ENCODE measurements at regions not wholly inside any gene's neighbourhood (a gene's known extent, or its start where the extent isn't known, plus 50 kb on each side); places are given as distances from the start of the nearest gene placed in this dataset.

DNA sequence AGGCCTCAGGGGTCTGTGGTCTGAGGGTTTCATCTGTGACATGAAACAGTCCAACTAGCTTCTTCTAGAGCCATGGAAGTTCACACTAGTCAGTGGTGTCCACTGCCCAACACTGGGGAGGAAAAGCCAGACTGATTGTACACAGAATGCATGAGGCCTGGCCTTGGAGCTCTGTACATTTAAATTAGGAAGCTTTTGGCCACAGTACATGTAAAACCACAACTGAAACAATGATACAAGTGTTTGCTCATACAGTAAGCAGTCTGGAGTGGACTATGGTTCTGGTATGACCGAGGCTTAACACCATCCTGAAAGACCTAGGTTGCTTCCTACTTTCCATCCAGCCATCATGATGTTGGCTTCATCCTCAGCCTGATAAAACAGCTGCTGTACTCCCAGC is 73.8 kb upstream of the SESN3 start:
- Histone ChIP-seq H3K4me1 (ENCODE audit: control insufficient read depth in 3 of 3, insufficient read depth in 3 of 3, low read length in 3 of 3) (no peaks in the 10 kb centered on the region), H3K9ac (ENCODE audit: low read depth in 1 of 3, low read length in 3 of 3) (no peak overlapping the region), H3K27ac (ENCODE audit: low read depth, low read length) (no peak overlapping the region), H3K4me3 (ENCODE audit: low read length in 3 of 3) (no peak overlapping the region), H3K36me3 (ENCODE audit: control insufficient read depth in 3 of 3, insufficient read depth in 3 of 3, low read length in 3 of 3) (no peaks in the 10 kb centered on the region), H3K9me3 (ENCODE audit: control insufficient read depth in 3 of 3, low read length in 3 of 3) (no peaks in the 10 kb centered on the region), H3K27me3 (ENCODE audit: control insufficient read depth in 3 of 3, insufficient read depth in 3 of 3, low read length in 3 of 3) (no peaks in the 10 kb centered on the region)

DNA sequence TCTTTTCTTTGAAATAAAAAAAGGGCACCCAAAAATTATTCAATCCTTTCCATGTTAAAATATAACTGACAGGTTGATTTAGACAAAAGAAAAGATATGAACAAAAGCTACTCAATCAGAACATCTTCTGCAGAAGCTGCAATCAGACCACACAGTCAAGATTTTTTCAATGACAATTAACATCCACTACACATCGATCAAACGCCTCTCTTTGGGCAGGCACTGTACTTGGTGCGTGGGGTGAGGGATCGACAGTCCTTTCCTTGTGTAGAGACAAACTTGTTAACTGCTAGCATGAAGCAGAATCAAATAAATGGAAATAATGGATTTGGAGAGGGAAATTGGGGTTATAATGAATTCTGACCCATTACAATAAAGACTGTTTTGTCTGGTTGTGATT is 71.2 kb upstream of the SESN3 start:
- Histone ChIP-seq H3K27me3 (ENCODE audit: control insufficient read depth in 3 of 3, insufficient read depth in 3 of 3, low read length in 3 of 3) (no peaks in the 10 kb centered on the region), H3K4me3 (ENCODE audit: low read length in 3 of 3) (no peak overlapping the region), H3K9me3 (ENCODE audit: control insufficient read depth in 3 of 3, low read length in 3 of 3) (no peaks in the 10 kb centered on the region)

DNA sequence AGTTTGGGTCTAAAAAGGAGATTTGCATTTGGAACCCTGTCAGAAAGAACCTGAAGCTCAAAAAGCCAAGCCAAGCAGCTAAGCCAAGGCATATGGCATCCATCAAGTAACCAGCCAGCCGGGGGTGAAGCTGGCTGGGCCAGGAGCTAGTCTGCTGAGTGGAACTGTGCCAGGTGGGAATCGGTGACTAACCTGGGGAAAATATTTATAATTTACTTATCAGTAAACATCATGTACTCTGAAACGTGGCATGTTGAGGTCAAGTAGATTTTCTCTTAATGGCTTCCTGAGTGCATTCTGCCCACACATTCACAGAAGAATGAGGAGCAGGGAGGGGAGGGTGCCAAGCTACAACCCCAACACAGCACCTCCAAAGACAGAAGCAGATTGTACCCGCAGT is 70.5 kb upstream of the SESN3 start:
- Histone ChIP-seq H3K9me3 (ENCODE audit: control insufficient read depth in 3 of 3, low read length in 3 of 3) (no peaks in the 10 kb centered on the region), H3K4me3 (ENCODE audit: low read length in 3 of 3) (no peak overlapping the region), H3K4me1 (ENCODE audit: control insufficient read depth in 3 of 3, insufficient read depth in 3 of 3, low read length in 3 of 3) (no peaks in the 10 kb centered on the region), H3K27ac (ENCODE audit: low read depth, low read length) (no peak overlapping the region), H3K27me3 (ENCODE audit: control insufficient read depth in 3 of 3, insufficient read depth in 3 of 3, low read length in 3 of 3) (no peaks in the 10 kb centered on the region), H3K9ac (ENCODE audit: low read depth in 1 of 3, low read length in 3 of 3) (no peak overlapping the region), H3K36me3 (ENCODE audit: control insufficient read depth in 3 of 3, insufficient read depth in 3 of 3, low read length in 3 of 3) (no peaks in the 10 kb centered on the region)

More for the DNA sequence above, 71.2 kb upstream of the SESN3 start:
- Histone ChIP-seq H3K9ac (ENCODE audit: low read depth in 1 of 3, low read length in 3 of 3) (no peak overlapping the region), H3K27ac (ENCODE audit: low read depth, low read length) (no peak overlapping the region), H3K36me3 (ENCODE audit: control insufficient read depth in 3 of 3, insufficient read depth in 3 of 3, low read length in 3 of 3) (no peaks in the 10 kb centered on the region), H3K4me1 (ENCODE audit: control insufficient read depth in 3 of 3, insufficient read depth in 3 of 3, low read length in 3 of 3) (no peaks in the 10 kb centered on the region)

DNA sequence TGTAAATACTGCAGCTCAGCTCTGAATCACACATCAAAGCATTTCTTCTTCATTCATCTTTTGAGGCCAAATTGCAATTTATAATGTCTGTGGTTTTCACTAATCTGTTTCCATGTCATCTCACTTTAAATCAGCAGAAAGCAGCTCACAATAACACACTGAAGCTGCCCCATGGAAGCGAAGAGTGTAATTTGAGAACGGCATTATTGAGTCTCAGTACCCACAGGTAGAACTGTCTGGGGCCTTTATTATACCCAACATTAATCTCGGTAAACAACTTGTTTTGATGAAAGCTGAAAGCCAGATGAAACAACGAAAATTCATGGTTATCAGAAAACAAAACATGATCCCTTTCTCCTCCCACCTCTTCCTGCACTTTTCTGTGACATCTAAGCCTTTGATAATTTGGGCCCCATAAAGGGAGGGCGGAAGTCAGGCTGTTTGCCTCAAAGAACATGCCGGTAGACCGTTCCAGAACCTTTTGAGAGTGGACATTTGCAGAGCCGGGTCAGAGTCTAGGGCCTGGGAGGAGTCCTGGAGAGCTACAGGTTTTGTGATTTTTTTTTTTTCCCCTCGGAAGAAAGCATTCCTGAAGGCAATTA is 68.2 kb upstream of the SESN3 start:
- Histone ChIP-seq H3K4me1 (ENCODE audit: control insufficient read depth in 3 of 3, insufficient read depth in 3 of 3, low read length in 3 of 3) (no peaks in the 10 kb centered on the region), H3K9me3 (ENCODE audit: control insufficient read depth in 3 of 3, low read length in 3 of 3) (no peaks in the 10 kb centered on the region), H3K4me3 (ENCODE audit: low read length in 3 of 3) (no peak overlapping the region), H3K9ac (ENCODE audit: low read depth in 1 of 3, low read length in 3 of 3) (no peak overlapping the region), H3K27ac (ENCODE audit: low read depth, low read length) (no peak overlapping the region), H3K27me3 (ENCODE audit: control insufficient read depth in 3 of 3, insufficient read depth in 3 of 3, low read length in 3 of 3) (no peaks in the 10 kb centered on the region), H3K36me3 (ENCODE audit: control insufficient read depth in 3 of 3, insufficient read depth in 3 of 3, low read length in 3 of 3) (no peaks in the 10 kb centered on the region)

DNA sequence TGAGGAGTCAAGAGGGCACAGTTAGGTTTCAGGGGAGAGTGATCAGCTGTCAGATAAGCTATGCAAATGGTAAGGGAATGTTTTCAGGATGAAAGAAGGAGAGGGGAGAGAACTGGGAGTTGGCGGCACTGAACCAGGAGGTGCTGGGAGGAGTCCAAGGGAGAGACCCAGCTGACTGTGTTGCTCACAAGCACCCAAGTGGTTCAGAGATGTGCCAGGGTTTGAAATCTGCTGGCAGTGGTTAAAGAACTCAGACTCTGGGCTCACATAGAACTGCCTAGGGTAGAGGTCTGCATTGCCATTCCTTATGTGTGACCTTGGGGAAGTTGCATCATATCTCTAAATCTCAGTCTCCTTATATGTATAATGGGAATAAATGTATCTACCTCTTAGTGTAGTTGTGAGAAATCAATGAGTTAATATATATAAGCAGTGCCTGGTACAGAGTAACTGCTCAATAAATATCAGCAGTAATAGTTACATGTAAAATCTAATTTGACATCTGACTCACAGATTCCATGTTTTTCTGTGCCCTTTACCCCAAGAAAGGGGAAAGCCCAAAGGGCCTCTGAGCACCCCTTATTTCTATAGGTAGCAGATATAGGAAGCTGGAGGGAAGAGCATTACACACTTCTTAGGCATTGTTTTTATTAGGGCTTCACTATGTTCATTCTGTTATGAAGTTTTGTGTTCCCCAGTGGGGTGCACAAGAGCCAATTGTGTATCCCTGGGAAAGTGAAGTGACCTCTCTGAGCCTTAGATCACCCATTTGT is 66.9 kb upstream of the SESN3 start:
- no peaks in the 10 kb centered on the region for H3K4me1 ChIP-seq (ENCODE audit: control insufficient read depth in 3 of 3, insufficient read depth in 3 of 3, low read length in 3 of 3)
- no peak overlapping the region for H3K4me3 ChIP-seq (ENCODE audit: low read length in 3 of 3)
- no peaks in the 10 kb centered on the region for H3K9me3 ChIP-seq (ENCODE audit: control insufficient read depth in 3 of 3, low read length in 3 of 3)
- H3K27me3 ChIP-seq (ENCODE audit: control insufficient read depth in 3 of 3, insufficient read depth in 3 of 3, low read length in 3 of 3) = no peaks in the 10 kb centered on the region
- H3K9ac ChIP-seq (ENCODE audit: low read depth in 1 of 3, low read length in 3 of 3) = no peak overlapping the region
- H3K27ac ChIP-seq (ENCODE audit: low read depth, low read length) = no peak overlapping the region
- no peaks in the 10 kb centered on the region for H3K36me3 ChIP-seq (ENCODE audit: control insufficient read depth in 3 of 3, insufficient read depth in 3 of 3, low read length in 3 of 3)

GRCh38 chr11:95296621-95297025 is 65.6 kb upstream of the SESN3 start:
- no peak overlapping the region for H3K9ac ChIP-seq (ENCODE audit: low read depth in 1 of 3, low read length in 3 of 3)
- H3K27ac ChIP-seq (ENCODE audit: low read depth, low read length) = no peak overlapping the region
- H3K36me3 ChIP-seq (ENCODE audit: control insufficient read depth in 3 of 3, insufficient read depth in 3 of 3, low read length in 3 of 3) = no peaks in the 10 kb centered on the region
- no peaks in the 10 kb centered on the region for H3K27me3 ChIP-seq (ENCODE audit: control insufficient read depth in 3 of 3, insufficient read depth in 3 of 3, low read length in 3 of 3)
- no peaks in the 10 kb centered on the region for H3K4me1 ChIP-seq (ENCODE audit: control insufficient read depth in 3 of 3, insufficient read depth in 3 of 3, low read length in 3 of 3)
- no peak overlapping the region for H3K4me3 ChIP-seq (ENCODE audit: low read length in 3 of 3)
- no peaks in the 10 kb centered on the region for H3K9me3 ChIP-seq (ENCODE audit: control insufficient read depth in 3 of 3, low read length in 3 of 3)

DNA sequence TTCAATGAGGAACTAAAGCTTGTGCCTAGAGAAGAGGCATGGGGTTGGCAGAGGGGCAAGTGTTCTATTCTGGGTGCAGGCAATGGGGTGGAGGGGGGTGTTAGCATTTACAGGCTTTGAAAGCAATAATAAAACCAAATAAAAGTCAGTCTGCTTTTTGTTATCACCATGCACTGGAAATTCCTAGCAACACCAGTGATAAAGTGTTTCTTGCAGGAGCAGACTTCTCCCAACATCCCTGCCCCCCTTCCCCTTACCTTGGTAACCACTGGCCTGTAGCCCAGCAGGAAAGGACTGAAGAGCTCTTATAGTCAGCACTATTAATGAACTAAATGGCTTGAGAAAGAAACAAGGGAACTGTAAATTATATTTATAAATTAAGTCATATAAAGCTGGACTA is 65.2 kb upstream of the SESN3 start:
- no peaks in the 10 kb centered on the region for H3K4me1 ChIP-seq (ENCODE audit: control insufficient read depth in 3 of 3, insufficient read depth in 3 of 3, low read length in 3 of 3)
- no peaks in the 10 kb centered on the region for H3K27me3 ChIP-seq (ENCODE audit: control insufficient read depth in 3 of 3, insufficient read depth in 3 of 3, low read length in 3 of 3)
- no peaks in the 10 kb centered on the region for H3K9me3 ChIP-seq (ENCODE audit: control insufficient read depth in 3 of 3, low read length in 3 of 3)
- no peak overlapping the region for H3K27ac ChIP-seq (ENCODE audit: low read depth, low read length)
- no peak overlapping the region for H3K4me3 ChIP-seq (ENCODE audit: low read length in 3 of 3)
- H3K9ac ChIP-seq (ENCODE audit: low read depth in 1 of 3, low read length in 3 of 3) = no peak overlapping the region
- no peaks in the 10 kb centered on the region for H3K36me3 ChIP-seq (ENCODE audit: control insufficient read depth in 3 of 3, insufficient read depth in 3 of 3, low read length in 3 of 3)

DNA sequence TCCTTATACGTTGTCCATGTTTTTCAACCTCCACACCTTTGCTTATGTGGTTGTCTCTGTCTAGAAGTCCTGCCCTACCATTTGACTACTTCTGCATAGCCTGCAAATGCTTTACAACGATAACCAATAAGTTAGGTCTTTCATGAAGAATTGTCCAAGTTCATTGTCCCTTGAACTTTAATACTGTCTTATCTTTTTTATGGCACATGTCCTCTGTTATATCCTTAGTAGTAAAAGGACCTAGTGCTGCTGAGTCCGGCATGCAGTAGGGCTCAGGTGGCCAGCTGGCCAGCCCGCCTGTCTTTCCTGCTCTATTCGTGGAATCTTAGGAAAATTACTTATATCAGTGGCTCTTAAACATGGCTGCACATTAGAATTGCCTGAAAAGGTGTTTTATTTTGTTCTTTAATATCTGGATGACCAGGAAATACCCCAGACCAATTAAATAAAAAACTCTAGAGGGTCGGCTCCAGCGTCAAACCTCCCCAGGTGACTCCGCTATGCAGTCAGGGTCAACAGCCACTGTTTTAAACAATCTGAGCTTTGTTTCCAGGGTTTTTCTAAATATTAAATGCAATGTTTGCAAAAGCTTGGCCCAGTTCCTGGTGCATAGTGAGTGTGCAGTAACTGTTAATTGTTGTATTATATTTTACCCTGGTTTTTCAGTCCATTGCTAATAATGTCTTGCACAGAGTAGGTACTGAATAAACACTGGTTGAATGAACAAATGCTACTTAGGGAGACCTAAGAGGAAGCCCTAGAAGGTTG is 64.6 kb upstream of the SESN3 start:
- no peaks in the 10 kb centered on the region for H3K9me3 ChIP-seq (ENCODE audit: control insufficient read depth in 3 of 3, low read length in 3 of 3)
- H3K4me3 ChIP-seq (ENCODE audit: low read length in 3 of 3) = no peak overlapping the region
- no peaks in the 10 kb centered on the region for H3K27me3 ChIP-seq (ENCODE audit: control insufficient read depth in 3 of 3, insufficient read depth in 3 of 3, low read length in 3 of 3)
- H3K4me1 ChIP-seq (ENCODE audit: control insufficient read depth in 3 of 3, insufficient read depth in 3 of 3, low read length in 3 of 3) = no peaks in the 10 kb centered on the region
- no peak overlapping the region for H3K9ac ChIP-seq (ENCODE audit: low read depth in 1 of 3, low read length in 3 of 3)
- H3K27ac ChIP-seq (ENCODE audit: low read depth, low read length) = no peak overlapping the region
- no peaks in the 10 kb centered on the region for H3K36me3 ChIP-seq (ENCODE audit: control insufficient read depth in 3 of 3, insufficient read depth in 3 of 3, low read length in 3 of 3)

DNA sequence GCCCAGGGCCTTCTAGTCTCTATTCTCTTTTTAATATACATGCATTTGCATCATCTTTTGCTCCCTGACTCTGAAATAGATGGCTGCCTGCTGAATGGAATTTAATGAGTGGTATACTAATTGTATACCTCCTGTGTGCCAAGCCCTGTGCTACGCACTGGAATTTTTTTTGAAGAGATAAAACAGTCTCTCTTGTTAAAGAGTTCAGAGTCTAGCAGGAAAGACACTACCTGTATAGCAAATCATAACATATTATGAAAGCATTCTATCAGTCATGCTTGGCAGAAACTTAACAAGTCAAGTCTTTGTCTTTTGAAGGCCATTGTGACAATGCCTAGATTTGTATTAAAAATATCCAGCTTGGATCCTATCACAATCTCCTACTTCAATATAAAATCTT is 63.7 kb upstream of the SESN3 start:
- Histone ChIP-seq H3K4me3 (ENCODE audit: low read length in 3 of 3) (no peak overlapping the region), H3K4me1 (ENCODE audit: control insufficient read depth in 3 of 3, insufficient read depth in 3 of 3, low read length in 3 of 3) (no peaks in the 10 kb centered on the region), H3K36me3 (ENCODE audit: control insufficient read depth in 3 of 3, insufficient read depth in 3 of 3, low read length in 3 of 3) (no peaks in the 10 kb centered on the region), H3K9me3 (ENCODE audit: control insufficient read depth in 3 of 3, low read length in 3 of 3) (no peaks in the 10 kb centered on the region), H3K27me3 (ENCODE audit: control insufficient read depth in 3 of 3, insufficient read depth in 3 of 3, low read length in 3 of 3) (no peaks in the 10 kb centered on the region), H3K27ac (ENCODE audit: low read depth, low read length) (no peak overlapping the region), H3K9ac (ENCODE audit: low read depth in 1 of 3, low read length in 3 of 3) (no peak overlapping the region)

GRCh38 chr11:95293116-95293515 is 62.1 kb upstream of the SESN3 start:
- no peak overlapping the region for H3K9ac ChIP-seq (ENCODE audit: low read depth in 1 of 3, low read length in 3 of 3)
- H3K27me3 ChIP-seq (ENCODE audit: control insufficient read depth in 3 of 3, insufficient read depth in 3 of 3, low read length in 3 of 3) = no peaks in the 10 kb centered on the region
- no peaks in the 10 kb centered on the region for H3K4me1 ChIP-seq (ENCODE audit: control insufficient read depth in 3 of 3, insufficient read depth in 3 of 3, low read length in 3 of 3)
- no peaks in the 10 kb centered on the region for H3K9me3 ChIP-seq (ENCODE audit: control insufficient read depth in 3 of 3, low read length in 3 of 3)
- no peak overlapping the region for H3K4me3 ChIP-seq (ENCODE audit: low read length in 3 of 3)
- H3K36me3 ChIP-seq (ENCODE audit: control insufficient read depth in 3 of 3, insufficient read depth in 3 of 3, low read length in 3 of 3) = no peaks in the 10 kb centered on the region
- no peak overlapping the region for H3K27ac ChIP-seq (ENCODE audit: low read depth, low read length)
